ENCODE measurements at regions not wholly inside any gene's neighbourhood (a gene's known extent, or its start where the extent isn't known, plus 50 kb on each side); places are given as distances from the start of the nearest gene placed in this dataset.
"Not testable (repeated sequence)": the region's sequence is repeated elsewhere in the genome, so short reads cannot be mapped to it uniquely, and the experiment has no call there.

GRCh38 chr15:21774760-21775159 lies 102.8 kb downstream of the POTEB start:
- not testable (repeated sequence) for H3K27me3 Mint-ChIP-seq (ENCODE audit: low read depth)

GRCh38 chr15:21766524-21766923 lies 111.0 kb downstream of the POTEB start:
- H3K4me3 Mint-ChIP-seq; H3K4me1 Mint-ChIP-seq (ENCODE audit: low read depth); H3K27ac Mint-ChIP-seq; H3K27me3 Mint-ChIP-seq (ENCODE audit: low read depth); H3K9me3 Mint-ChIP-seq; H3K36me3 Mint-ChIP-seq (ENCODE audit: low read depth): not testable (repeated sequence)

More at GRCh38 chr15:21774760-21775159, 102.8 kb downstream of the POTEB start:
- H3K9me3 Mint-ChIP-seq; H3K4me3 Mint-ChIP-seq; H3K36me3 Mint-ChIP-seq (ENCODE audit: low read depth); H3K27ac Mint-ChIP-seq; H3K4me1 Mint-ChIP-seq (ENCODE audit: low read depth): not testable (repeated sequence)

DNA sequence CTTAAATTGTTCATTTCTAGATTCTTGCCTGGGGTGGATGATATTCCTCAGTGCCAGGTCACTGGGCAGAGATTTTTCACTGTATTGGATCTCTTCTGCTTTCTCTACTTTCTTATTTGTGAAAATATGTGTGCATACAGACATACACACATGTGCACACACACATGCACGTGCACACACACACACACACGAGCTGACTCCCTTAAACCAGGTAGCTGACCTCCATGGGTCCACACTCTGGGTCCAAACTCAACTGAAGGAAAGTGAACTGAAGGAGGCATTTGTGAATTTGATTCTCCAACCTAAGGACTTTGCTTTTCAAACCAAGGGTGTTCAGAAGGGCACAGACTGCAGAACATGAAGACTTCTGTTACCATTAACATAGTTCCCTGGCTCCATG lies 113.8 kb downstream of the POTEB start:
- H3K9me3 Mint-ChIP-seq; H3K27ac Mint-ChIP-seq; H3K4me1 Mint-ChIP-seq (ENCODE audit: low read depth); H3K4me3 Mint-ChIP-seq; H3K36me3 Mint-ChIP-seq (ENCODE audit: low read depth); H3K27me3 Mint-ChIP-seq (ENCODE audit: low read depth): not testable (repeated sequence)

DNA sequence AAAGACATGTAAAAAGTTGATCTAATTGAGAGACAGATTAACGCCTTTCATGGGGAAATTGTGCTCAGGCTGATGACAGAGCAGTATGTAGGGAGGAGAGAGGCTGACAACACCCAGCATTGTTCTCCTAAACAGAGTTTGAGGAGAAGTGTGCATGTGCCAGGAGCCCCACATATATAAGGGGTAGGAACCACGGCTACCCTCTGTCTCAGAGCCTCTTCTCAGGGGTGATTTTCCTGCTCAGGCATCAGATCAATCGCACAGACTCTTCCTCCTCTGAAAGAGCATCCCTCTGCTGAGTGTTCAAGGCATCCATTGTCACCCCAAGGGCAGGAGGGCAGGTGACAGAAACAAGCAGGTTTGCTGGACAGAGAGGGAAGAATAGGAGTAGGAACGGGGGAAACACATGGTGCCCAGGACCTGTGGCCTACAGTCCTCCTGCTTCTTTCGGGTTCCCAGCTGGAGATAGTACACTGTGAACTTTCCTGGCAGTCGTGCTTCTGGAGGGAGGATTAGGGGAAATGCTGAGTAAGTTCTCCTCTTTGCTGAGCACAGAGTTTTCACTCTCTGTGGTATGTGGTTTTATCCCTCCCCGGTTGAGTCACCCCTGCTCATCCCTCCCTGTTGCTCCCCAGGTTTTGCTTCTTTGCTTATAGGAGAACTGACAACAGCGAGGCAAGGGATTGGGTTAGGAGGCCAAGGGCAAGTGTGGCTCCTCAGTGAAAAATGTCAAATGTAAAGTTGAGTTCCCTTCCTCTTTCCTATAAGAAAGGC lies 117.1 kb downstream of the POTEB start:
- H3K36me3 Mint-ChIP-seq (ENCODE audit: low read depth); H3K9me3 Mint-ChIP-seq; H3K27me3 Mint-ChIP-seq (ENCODE audit: low read depth); H3K27ac Mint-ChIP-seq; H3K4me3 Mint-ChIP-seq; H3K4me1 Mint-ChIP-seq (ENCODE audit: low read depth): not testable (repeated sequence)

DNA sequence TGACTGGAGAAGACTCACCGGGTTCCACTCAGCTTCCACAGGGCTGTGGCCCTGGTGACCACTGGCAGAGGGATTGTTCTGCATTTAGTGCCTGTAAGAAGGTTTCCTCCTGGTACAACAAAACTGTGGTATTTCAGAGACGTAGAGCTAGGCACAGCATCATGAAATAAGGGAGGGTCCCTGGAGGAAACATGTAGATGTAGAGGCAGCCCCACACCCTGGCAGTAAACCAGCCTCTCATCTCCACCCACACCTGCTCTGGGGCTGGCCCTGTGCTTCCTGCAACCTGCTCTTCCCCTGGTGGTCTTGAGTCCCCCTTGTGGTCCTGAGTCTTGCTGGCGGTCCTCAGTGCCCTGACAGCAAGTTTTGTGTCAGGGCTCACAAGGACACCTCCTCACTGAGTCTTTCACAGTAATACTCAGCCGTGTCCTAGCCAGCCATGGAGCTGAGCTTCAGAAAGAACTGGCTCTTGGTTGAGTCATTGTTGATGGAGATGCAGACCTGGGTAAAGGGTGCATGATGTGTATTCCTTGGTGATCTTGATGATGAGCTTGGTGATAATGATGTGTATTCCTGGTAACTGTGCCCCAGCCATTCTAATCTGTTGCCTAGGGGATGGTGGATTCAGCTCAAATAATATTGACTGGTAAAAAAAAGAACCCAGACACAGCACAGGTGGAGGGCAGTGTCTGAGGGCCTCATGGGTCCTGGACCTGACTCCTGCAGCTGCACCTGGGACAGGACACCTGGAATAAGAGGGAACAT lies 118.0 kb downstream of the POTEB start:
- H3K4me3 Mint-ChIP-seq; H3K36me3 Mint-ChIP-seq (ENCODE audit: low read depth); H3K27ac Mint-ChIP-seq; H3K9me3 Mint-ChIP-seq; H3K27me3 Mint-ChIP-seq (ENCODE audit: low read depth); H3K4me1 Mint-ChIP-seq (ENCODE audit: low read depth): not testable (repeated sequence)

GRCh38 chr15:21753838-21754237 lies 123.7 kb downstream of the POTEB start:
- H3K27ac Mint-ChIP-seq; H3K4me3 Mint-ChIP-seq; H3K27me3 Mint-ChIP-seq (ENCODE audit: low read depth); H3K36me3 Mint-ChIP-seq (ENCODE audit: low read depth); H3K9me3 Mint-ChIP-seq; H3K4me1 Mint-ChIP-seq (ENCODE audit: low read depth): not testable (repeated sequence)

DNA sequence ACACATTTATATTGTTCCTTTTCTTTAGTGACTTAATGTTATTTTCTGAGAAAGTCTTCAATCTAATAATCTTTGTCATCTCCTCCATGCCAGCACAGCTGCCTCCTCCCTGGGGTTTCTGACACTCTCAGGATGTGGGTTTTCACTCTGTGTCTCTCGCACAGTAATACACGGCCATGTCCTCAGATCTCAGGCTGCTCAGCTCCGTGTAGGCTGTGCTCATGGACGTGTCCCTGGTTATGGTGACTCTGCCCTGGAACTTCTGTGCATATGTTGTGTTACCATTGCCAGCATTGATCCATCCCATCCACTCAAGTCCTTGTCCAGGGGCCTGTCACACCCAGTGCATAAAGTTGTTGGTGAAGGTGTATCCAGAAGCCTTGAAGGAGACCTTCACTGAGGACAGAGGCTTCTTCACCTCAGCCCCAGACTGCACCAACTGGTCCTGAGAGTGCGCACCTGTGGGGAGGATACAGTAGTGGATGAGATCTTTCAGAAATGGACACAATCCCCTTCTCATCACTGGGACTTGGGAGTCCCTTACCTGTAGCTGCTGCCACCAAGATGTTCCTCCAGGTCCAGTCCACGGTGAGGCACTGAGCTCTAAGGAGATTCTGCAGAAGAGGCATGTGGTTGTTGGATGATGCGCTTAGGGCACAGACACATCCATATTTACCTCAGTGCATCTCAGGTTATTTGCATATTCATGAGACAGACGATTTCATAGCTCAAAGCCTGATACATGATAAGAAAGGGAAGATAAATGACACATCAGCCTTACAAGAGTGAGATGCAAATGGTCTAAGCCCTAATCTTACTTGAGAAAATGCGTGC lies 125.2 kb downstream of the POTEB start:
- not testable (repeated sequence) for H3K4me3 Mint-ChIP-seq; H3K27me3 Mint-ChIP-seq (ENCODE audit: low read depth)

DNA sequence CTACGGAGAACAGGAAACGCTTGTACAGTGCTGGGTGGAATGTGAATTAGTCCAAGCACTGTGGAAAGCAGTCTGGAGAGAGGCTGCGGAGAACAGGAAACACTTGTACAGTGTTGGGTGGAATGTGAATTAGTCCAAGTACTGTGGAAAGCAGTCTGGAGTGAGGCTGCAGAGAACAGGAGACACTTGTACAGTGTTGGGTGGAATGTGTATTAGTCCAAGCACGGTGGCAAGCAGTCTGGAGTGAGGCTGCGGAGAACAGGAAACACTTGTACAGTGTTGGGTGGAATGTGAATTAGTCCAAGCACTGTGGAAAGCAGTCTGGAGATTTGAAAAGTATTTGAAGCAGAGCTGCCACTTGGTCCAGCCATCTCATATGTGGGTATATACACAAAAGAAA lies 128.4 kb downstream of the POTEB start:
- not testable (repeated sequence) for H3K4me1 Mint-ChIP-seq (ENCODE audit: low read depth); H3K4me3 Mint-ChIP-seq; H3K27ac Mint-ChIP-seq; H3K36me3 Mint-ChIP-seq (ENCODE audit: low read depth); H3K9me3 Mint-ChIP-seq; H3K27me3 Mint-ChIP-seq (ENCODE audit: low read depth)

More for the DNA sequence above, 125.2 kb downstream of the POTEB start:
- not testable (repeated sequence) for H3K36me3 Mint-ChIP-seq (ENCODE audit: low read depth); H3K27ac Mint-ChIP-seq; H3K4me1 Mint-ChIP-seq (ENCODE audit: low read depth); H3K9me3 Mint-ChIP-seq

DNA sequence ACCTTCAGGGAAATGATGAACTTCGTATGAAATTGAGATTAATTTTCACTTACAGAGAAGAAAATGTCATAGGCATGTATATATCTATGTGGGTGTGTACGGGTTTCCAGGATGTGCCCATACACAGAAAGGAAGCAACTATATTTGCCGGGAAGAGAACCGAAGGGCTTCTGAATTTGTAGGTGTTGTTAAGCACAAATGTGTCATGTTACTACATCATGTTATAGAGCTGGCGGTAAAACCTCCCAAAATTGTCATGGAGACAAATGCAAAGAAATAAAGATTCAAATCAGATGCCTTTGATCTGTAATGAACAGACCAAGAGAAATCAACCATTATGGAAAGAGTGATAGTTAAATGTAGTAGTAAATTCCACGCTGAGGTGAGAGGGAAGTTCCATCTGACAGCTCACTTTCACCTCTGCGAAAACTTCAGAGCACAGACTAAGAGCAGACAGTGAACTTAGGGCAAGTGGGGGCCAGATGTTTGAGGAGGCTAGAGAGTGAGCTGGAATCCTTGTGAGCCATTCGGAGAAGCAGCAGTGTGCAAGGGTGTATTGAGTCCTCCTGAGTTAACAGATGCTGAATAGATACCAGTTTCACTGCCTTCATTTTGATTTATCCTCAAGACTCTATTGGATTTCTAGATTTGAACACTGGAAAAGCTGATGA lies 133.2 kb downstream of the POTEB start:
- H3K4me3 Mint-ChIP-seq; H3K4me1 Mint-ChIP-seq (ENCODE audit: low read depth); H3K27me3 Mint-ChIP-seq (ENCODE audit: low read depth); H3K9me3 Mint-ChIP-seq; H3K36me3 Mint-ChIP-seq (ENCODE audit: low read depth): not testable (repeated sequence)
- H3K27ac Mint-ChIP-seq, result peak overlapping the region; percentile 45

DNA sequence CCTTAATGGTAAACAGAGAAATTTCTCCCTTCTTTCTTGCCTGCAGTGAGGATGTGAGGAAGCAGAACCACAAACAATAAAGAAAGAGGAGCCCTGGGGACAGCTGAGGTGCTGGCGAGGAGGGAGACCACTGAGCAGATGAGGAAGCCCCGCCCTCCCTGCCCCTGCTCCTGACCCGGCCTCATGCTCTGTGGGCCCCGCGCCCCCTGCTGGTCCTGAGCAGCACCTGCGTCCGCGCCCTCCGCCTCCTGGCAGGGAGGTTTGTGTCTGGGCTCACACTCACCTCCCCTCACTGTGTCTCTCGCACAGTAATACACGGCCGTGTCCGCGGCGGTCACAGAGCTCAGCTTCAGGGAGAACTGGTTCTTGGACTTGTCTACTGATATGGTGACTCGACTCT lies 135.5 kb downstream of the POTEB start:
- not testable (repeated sequence) for H3K27ac Mint-ChIP-seq; H3K27me3 Mint-ChIP-seq (ENCODE audit: low read depth); H3K36me3 Mint-ChIP-seq (ENCODE audit: low read depth); H3K4me3 Mint-ChIP-seq; H3K4me1 Mint-ChIP-seq (ENCODE audit: low read depth); H3K9me3 Mint-ChIP-seq

GRCh38 chr15:21738003-21738402 lies 139.5 kb downstream of the POTEB start:
- not testable (repeated sequence) for H3K9me3 Mint-ChIP-seq; H3K4me3 Mint-ChIP-seq; H3K27ac Mint-ChIP-seq; H3K27me3 Mint-ChIP-seq (ENCODE audit: low read depth); H3K4me1 Mint-ChIP-seq (ENCODE audit: low read depth); H3K36me3 Mint-ChIP-seq (ENCODE audit: low read depth)

DNA sequence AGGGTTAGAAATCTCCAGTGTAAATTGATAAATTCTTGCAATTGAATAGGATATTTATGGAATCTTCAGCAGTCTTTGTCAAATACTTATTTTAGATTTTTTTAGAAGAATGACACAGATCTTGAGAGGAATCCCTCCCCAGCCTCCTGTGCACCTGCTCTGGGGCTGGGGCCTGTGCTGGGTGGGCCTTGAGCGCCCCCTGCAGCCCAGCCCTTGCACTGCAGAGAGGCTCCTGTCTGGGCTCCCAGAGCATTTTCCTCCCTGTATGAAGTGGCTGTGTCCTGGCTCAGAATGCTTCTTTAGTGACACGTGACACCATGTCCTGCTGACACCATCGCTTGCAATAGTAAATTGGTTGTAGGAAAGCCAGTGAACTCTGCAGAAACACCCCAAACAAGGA lies 141.1 kb downstream of the POTEB start:
- H3K9me3 Mint-ChIP-seq; H3K4me1 Mint-ChIP-seq (ENCODE audit: low read depth); H3K4me3 Mint-ChIP-seq; H3K27me3 Mint-ChIP-seq (ENCODE audit: low read depth); H3K27ac Mint-ChIP-seq; H3K36me3 Mint-ChIP-seq (ENCODE audit: low read depth): not testable (repeated sequence)

- H3K9me3 Mint-ChIP-seq; H3K27ac Mint-ChIP-seq; H3K4me3 Mint-ChIP-seq; H3K4me1 Mint-ChIP-seq (ENCODE audit: low read depth); H3K36me3 Mint-ChIP-seq (ENCODE audit: low read depth); H3K27me3 Mint-ChIP-seq (ENCODE audit: low read depth): not testable (repeated sequence)
Measured at GRCh38 chr15:21735837-21736236, 141.7 kb downstream of the POTEB start.

- H3K4me3 Mint-ChIP-seq; H3K4me1 Mint-ChIP-seq (ENCODE audit: low read depth); H3K9me3 Mint-ChIP-seq; H3K36me3 Mint-ChIP-seq (ENCODE audit: low read depth); H3K27me3 Mint-ChIP-seq (ENCODE audit: low read depth); H3K27ac Mint-ChIP-seq: not testable (repeated sequence)
Measured at GRCh38 chr15:21735368-21735767, 142.2 kb downstream of the POTEB start.

DNA sequence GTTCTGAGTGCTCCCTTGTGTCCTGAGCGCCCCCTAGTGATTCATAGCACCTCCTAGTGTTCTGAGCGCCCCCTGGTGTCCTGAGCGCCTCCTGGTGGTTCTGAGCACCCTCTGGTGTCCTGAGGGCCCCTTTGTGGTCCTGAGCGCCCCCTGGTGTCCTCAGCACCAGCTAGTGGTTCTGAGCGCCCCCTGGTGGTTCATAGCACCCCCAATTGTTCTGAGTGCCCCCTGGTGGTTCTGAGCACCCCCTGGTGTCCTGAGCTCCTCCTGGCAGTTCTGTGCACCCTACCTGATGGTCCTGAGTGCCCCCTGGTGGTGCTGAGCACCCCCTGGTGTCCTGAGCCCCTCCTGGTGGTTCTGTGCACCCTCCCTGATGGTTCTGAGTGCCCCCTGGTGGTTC lies 146.0 kb downstream of the POTEB start:
- H3K9me3 Mint-ChIP-seq; H3K4me3 Mint-ChIP-seq; H3K36me3 Mint-ChIP-seq (ENCODE audit: low read depth); H3K27ac Mint-ChIP-seq; H3K27me3 Mint-ChIP-seq (ENCODE audit: low read depth); H3K4me1 Mint-ChIP-seq (ENCODE audit: low read depth): not testable (repeated sequence)

Measured in T-helper 1 cell treated with Interleukin-12 subunit alpha and Interleukin-12 subunit beta and Interleukin-4 antibody, amounts not matched to agents 30 μg/mL and 1 μg/mL, for 36 hours (primary cell).